ENCODE measurements at regions not wholly inside any gene's neighbourhood (a gene's known extent, or its start where the extent isn't known, plus 50 kb on each side); places are given as distances from the start of the nearest gene placed in this dataset.

DNA sequence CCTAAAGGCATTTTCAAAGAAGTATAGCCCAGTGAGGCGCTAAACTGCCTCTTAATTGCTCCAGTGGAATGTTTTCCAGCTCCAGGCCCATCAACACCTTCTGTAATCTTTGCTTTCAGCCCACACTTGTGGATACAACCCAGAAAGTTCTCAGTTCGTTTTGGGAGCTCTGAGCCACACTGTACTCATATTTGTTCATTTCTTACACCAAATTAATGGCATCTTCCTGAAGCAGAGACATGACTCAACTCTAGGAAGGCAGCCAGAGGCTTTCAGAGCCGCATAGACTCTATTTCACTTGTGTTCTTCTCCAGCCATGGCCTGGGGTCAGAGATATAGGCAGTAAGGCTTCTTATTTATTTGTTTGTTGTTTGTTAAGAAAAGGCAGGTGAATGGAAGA lies 175.5 kb upstream of the NCAM1 start:
- Histone ChIP-seq H3K4me3 (ENCODE audit: extremely low read depth in 1 of 4, insufficient read depth in 2 of 4, low read depth in 3 of 4, low read length in 4 of 4) (no peak overlapping the region), H2BK15ac (ENCODE audit: low read length) (no peak overlapping the region), H3K4me1 (replicated peaks in 1 of 4; ENCODE audit: control insufficient read depth in 3 of 4, insufficient read depth in 4 of 4, low read length in 3 of 4) (peaks cover 0 to 6% (median 2%) of the 10 kb centered on the region in 4 experiments; a peak in 3 of 7 replicates), H3K56ac (replicated peaks; ENCODE audit: insufficient read length, low read depth, low read length) (no peak overlapping the region), H3K9ac (replicated peaks in 1 of 4; ENCODE audit: extremely low read depth in 1 of 4, low read depth in 3 of 4, low read length in 3 of 4) (no peak overlapping the region), H4K8ac (ENCODE audit: extremely low read depth, insufficient read depth, low read length) (no peak overlapping the region), H4K91ac (replicated peaks; ENCODE audit: insufficient read length, low read length) (no peak overlapping the region), H3K4me2 (ENCODE audit: insufficient read depth in 1 of 2, low read depth in 2 of 2, low read length in 2 of 2) (no peak overlapping the region), H3K23me2 (ENCODE audit: low read depth, low read length) (no peaks in the 10 kb centered on the region), H4K20me1 (replicated peaks in 1 of 2; ENCODE audit: control insufficient read depth in 1 of 2, insufficient read depth in 2 of 2, low read length in 2 of 2) (no peaks in the 10 kb centered on the region), H3K14ac (ENCODE audit: insufficient read length) (no peak overlapping the region), H3K23ac (ENCODE audit: insufficient read length) (no peak overlapping the region), H3K27ac (ENCODE audit: low read depth, low read length) (no peak overlapping the region), H3K79me2 (ENCODE audit: control insufficient read depth in 1 of 2, insufficient read depth in 2 of 2, low read length in 2 of 2) (no peaks in the 10 kb centered on the region), H3K36me3 (ENCODE audit: control insufficient read depth in 2 of 4, insufficient read depth in 4 of 4, low read length in 3 of 4) (no peaks in the 10 kb centered on the region), H3K9me3 (ENCODE audit: insufficient read depth in 2 of 2, low read depth in 1 of 2, low read length in 1 of 2) (no peaks in the 10 kb centered on the region), H2BK12ac (ENCODE audit: low read depth, low read length) (no peak overlapping the region), H2BK120ac (replicated peaks; ENCODE audit: low read depth, low read length) (no peak overlapping the region), H4K5ac (ENCODE audit: insufficient read length, low read depth, low read length) (no peak overlapping the region), H2BK5ac (ENCODE audit: low read depth, low read length) (no peak overlapping the region), H2AK5ac (ENCODE audit: low read depth, low read length) (0 out of 2 replicates have a peak overlapping the region, but pooled peaks have one; percentile 11), H3K4ac (replicated peaks; ENCODE audit: insufficient read length, low read depth, low read length) (no peak overlapping the region), H3K27me3 (replicated peaks in 1 of 4; ENCODE audit: control insufficient read depth in 3 of 4, extremely low read depth in 1 of 4, insufficient read depth in 3 of 4, low read length in 3 of 4) (no peaks in the 10 kb centered on the region), H3K79me1 (ENCODE audit: low read depth, low read length) (no peaks in the 10 kb centered on the region), H2BK20ac (ENCODE audit: low read length) (peak overlapping the region; percentile 72; the same call in 1 of the 2 replicates), H3K18ac (ENCODE audit: extremely low read depth, low read length) (no peak overlapping the region), H2AFZ (ENCODE audit: low read length) (no peak overlapping the region)
- DNase-seq (ENCODE audit: low read depth in 1 of 2, low spot score in 2 of 2), result no peak
- CTCF ChIA-PET (ENCODE audit: partially characterized antibody), result interaction anchor here (0.7 kb wide), 1 partner anchor 10 kb away, joined by 3 read pairs; no protein-coding TSS in a partner anchor
- POLR2A ChIA-PET (ENCODE audit: partially characterized antibody), result no interaction called here
- no peak for FAIRE-seq
- WGBS, 2 experiments (ENCODE audit: extremely low coverage in 1 of 2, insufficient coverage in 1 of 2, insufficient read length in 1 of 2, insufficient replicate concordance in 2 of 2, low coverage in 1 of 2, low lambda C conversion rate in 2 of 2, missing lambda C conversion rate in 1 of 2), result 94% methylated on average over 3 of the region's 3 CpGs; no CpG with 5 or more reads in 1 of the 2 experiments
- TF ChIP-seq USF2 (IDR thresholded peaks at IDR 0.05; ENCODE audit: low read length) (no peak), MAX (IDR thresholded peaks at IDR 0.05) (no peak), CTBP2 (IDR thresholded peaks at IDR 0.05; ENCODE audit: borderline replicate concordance, insufficient read depth, insufficient read length, low read length) (no peak), EZH2 (IDR thresholded peaks at IDR 0.05; ENCODE audit: low read depth, low read length, severe bottlenecking) (no peak), RXRA (IDR thresholded peaks at IDR 0.05; ENCODE audit: insufficient read depth, low read depth, low read length) (no peak), HDAC6 (IDR thresholded peaks at IDR 0.05; ENCODE audit: low read depth, low read length) (no peak), CREB1 (IDR thresholded peaks at IDR 0.05) (no peak), POU5F1 (IDR thresholded peaks at IDR 0.05; ENCODE audit: low read depth, low read length) (no peak), EP300 (IDR thresholded peaks at IDR 0.05; ENCODE audit: borderline replicate concordance in 1 of 2, low read depth in 2 of 2, low read length in 2 of 2) (no peak), SIX5 (IDR thresholded peaks at IDR 0.05; ENCODE audit: low read depth, low read length) (no peak), SAP30 (IDR thresholded peaks at IDR 0.05; ENCODE audit: insufficient read depth, insufficient replicate concordance, low read length) (no peak), TAF7 (optimal IDR thresholded peaks at IDR 0.05; ENCODE audit: borderline replicate concordance, low read depth, low read length) (no peak)

Measured in H1 (cell line).